Cardiac fibroblast (primary cell): ENCODE measurements at regions not wholly inside any gene's neighbourhood (a gene's known extent, or its start where the extent isn't known, plus 50 kb on each side); places are given as distances from the start of the nearest gene placed in this dataset.
"Not testable (repeated sequence)": the region's sequence is repeated elsewhere in the genome, so short reads cannot be mapped to it uniquely, and the experiment has no call there.

Experiments used
- DNase-seq, 2 donors: peaks; one replicate each; pipeline versions ENCODE4 v3.0.0 to v3.0.0-alpha.2; 2010; ENCODE audit warnings: low read depth in 2 of 2
- H3K4me3 ChIP-seq, 2 donors: replicated peaks in 1 of 2; 1 replicate in 1 of 2; 2 replicates in 1 of 2; pipeline ENCODE4 v1.5.1; 2011; ENCODE audit warnings: low read depth in 2 of 2, low read length in 2 of 2, mild to moderate bottlenecking in 2 of 2, moderate library complexity in 1 of 2
- TF ChIP-seq, protein P1 (sequence below): IDR thresholded peaks from one replicate; pipeline ENCODE4 v1.5.1; 2011; ENCODE audit warnings: low read depth, mild to moderate bottlenecking, low read length, inconsistent platforms

DNA sequence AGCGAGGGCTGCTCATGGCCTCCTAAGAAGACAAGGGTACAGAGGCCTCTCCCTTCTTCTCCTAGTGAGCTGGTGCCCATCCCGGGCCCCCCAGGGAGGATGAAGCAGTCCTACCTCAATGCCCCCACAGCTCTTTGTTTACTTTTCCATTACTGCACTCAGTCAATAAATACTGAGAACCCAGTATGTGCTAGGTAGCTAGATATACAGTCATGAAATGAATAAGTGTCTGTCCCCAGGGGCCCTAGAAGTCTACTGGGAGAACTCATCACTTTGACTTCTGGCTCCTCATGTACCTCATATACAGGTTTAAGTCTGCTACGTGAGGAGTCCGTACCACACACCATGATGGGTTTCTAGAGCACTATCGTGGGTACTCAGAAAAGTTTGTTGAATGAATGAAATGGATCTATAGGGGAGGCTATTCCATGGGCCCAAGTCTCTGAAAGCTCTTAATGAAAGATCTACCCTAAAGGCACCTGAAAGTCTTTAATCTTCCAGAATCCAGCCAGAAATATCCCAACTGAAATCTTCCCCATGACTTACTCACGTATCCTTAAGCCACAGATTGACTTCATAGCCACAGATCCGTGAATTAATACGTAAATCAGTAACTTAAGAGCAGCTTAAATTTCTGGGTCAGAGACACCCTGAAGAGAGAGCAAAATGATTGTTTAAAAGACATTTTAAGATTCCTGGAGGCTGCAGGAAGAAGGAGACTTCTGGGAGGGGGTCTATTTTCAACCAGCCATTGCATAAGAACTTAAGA is 51.6 kb upstream of the POMP start:
- DNase-seq: no peak
- TF ChIP-seq, protein P1, sequence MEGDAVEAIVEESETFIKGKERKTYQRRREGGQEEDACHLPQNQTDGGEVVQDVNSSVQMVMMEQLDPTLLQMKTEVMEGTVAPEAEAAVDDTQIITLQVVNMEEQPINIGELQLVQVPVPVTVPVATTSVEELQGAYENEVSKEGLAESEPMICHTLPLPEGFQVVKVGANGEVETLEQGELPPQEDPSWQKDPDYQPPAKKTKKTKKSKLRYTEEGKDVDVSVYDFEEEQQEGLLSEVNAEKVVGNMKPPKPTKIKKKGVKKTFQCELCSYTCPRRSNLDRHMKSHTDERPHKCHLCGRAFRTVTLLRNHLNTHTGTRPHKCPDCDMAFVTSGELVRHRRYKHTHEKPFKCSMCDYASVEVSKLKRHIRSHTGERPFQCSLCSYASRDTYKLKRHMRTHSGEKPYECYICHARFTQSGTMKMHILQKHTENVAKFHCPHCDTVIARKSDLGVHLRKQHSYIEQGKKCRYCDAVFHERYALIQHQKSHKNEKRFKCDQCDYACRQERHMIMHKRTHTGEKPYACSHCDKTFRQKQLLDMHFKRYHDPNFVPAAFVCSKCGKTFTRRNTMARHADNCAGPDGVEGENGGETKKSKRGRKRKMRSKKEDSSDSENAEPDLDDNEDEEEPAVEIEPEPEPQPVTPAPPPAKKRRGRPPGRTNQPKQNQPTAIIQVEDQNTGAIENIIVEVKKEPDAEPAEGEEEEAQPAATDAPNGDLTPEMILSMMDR: no peak
- H3K4me3 ChIP-seq: no peak overlapping the region

DNA sequence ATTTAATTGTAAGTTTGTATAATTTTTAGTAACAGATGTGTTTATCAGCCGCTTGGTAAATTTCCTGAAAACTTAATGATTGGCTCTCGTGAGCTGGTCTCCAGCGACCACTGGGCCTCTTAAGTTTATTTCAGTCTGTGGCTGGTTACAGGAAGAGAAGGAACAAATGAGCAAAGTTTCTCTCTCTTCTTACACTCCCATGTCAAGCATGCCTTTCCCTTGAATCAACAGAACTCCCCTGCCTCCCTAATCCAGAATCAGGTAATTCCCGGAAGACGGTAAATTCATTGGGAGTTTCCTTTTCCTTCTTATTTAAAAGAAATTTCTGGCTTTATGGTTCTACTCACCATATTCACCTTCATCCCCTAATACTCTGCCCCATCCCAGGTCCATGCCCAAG is 52.5 kb upstream of the POMP start:
- TF ChIP-seq, protein P1: no peak
- DNase-seq: no peak
- no peak overlapping the region for H3K4me3 ChIP-seq

DNA sequence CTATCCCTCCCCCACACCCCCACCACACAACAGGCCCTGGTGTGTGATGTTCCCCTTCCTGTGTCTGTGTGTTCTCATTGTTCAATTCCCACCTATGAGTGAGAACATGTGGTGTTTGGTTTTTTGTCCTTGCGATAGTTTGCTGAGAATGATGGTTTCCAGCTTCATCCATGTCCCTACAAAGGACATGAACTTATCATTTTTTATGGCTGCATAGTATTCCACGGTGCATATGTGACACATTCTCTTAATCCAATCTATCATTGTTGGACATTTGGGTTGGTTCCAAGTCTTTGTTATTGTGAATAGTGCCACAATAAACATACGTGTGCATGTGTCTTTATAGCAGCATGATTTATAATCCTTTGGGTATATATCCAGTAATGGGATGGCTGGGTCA is 53.8 kb upstream of the POMP start:
- not testable (repeated sequence) for DNase-seq, H3K4me3 ChIP-seq

DNA sequence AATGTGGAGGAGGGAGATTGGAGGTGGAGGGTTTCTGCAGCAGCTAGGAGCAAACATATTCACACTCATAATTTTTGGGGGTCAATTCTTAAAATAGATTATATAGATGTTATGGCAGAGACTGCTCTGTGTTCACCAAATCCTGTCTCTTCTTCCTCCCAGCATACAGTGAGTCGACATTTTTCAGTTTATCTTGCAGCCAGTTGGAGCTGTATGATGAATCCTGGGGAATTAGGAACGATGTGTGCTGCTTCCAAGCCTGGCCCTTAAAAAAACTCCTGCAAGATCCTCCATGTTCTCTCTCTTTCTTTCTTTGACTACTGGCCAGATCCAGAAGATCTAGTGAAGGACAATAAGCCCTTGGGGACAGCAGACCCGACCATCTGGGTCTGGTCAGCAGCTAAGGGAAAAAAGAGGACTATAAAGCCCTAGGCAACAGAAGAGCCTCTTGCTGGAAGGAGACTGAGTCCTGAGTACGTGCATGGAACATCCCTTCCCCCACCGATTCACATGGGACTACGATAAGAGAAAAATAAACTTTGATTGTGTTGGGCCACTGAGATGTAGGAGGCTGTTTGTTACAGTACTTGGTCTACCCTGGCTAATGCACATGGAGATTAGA is 55.8 kb upstream of the POMP start:
- DNase-seq: no peak
- TF ChIP-seq, protein P1: no peak
- H3K4me3 ChIP-seq: no peak overlapping the region

DNA sequence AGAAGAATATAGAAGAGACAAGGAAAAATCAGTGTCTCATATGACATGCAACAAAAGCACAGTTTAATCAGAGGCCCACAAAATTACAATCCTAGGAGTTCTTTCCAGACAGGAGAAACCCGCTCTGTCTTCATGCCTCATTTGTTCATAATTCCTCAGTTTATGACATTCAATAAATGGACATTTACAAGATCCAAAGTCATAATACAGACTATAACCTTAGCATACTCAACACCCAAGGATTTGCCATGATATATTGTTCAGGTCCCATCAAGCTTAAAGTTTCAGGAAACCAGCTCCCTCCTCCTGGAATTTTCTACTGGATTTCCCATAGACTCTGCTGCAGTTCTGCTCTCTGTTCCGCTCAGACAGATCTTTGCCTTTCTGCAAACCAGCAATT is 56.4 kb upstream of the POMP start:
- no peak for DNase-seq
- TF ChIP-seq, protein P1: no peak
- no peak overlapping the region for H3K4me3 ChIP-seq

DNA sequence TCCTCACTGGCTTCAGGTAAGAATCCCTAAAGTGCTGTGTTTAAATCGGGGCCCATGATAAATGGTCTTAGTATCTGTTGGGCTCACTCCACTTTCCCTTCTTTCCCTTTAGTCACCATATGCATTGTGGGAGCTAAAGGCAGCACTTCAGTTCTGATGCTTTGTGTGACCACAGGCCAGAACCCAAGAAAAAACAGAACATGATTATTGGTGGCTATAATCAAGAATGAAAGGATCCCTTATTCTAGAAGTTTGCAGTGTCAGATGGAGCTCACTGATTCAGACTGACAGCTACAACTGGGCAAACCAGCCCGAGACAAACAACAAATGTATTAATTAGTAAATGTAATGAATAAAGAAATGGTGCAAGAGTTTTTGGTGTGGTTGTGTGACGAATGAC is 57.3 kb upstream of the POMP start:
- no peak for DNase-seq
- no peak overlapping the region for H3K4me3 ChIP-seq
- TF ChIP-seq, protein P1: no peak

DNA sequence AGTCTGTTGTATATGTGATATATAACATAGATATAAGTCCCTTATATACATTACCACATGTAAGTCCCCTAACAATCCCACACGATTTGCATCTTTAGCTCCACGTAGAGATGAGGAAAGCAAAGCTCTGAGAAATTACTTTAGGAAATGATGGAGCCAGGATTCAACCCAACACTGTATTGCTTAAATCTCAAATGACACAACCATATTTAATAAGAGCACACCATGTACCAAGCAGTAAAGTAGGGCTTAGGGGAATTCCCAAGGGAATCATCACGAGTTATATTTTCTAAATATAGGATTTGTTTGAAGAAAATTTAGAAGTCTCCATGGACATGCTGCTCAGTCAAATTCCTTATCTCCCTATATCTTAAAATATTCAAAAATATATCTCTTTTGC is 61.3 kb upstream of the POMP start:
- TF ChIP-seq, protein P1: no peak
- H3K4me3 ChIP-seq: no peak overlapping the region
- DNase-seq: peak; percentile 51 to 86
